HCT116 (cell line): ENCODE measurements at regions not wholly inside any gene's neighbourhood (a gene's known extent, or its start where the extent isn't known, plus 50 kb on each side); places are given as distances from the start of the nearest gene placed in this dataset.

Experiments
- ATAC-seq: fragments of 200-7000 bp; cut with Tn5 transposase; 2 replicates; pipeline ENCODE4 v1.9.1; 2020; ENCODE audit warnings: mild to moderate bottlenecking, moderate library complexity
- BruUV-seq: library from RNA; stranded (reverse); fragments of 400-500 nt; replicated peaks from 2 replicates; lab custom pipeline; 2021; lab: Mats Ljungman, UMichigan
- CTCF ChIA-PET: fragments of 300-600 bp; sonication (Branson Sonifier 250); formaldehyde crosslinking; loops from one replicate; lab custom pipeline; 2021; ENCODE audit warnings: antibody characterized with exemption; lab: Charles Lee
- POLR2A ChIA-PET: fragments of 300-600, 350-600 bp; sonication (Branson Sonifier 250); formaldehyde crosslinking; loops from one replicate; lab custom pipeline; 2021; ENCODE audit warnings: antibody characterized with exemption; lab: Charles Lee
- RAD21 ChIA-PET, 2 experiments: fragments of 300-600 bp; sonication (Branson Sonifier 250); formaldehyde crosslinking; loops; one replicate each; lab custom pipeline; 2023; ENCODE audit warnings: low total read pairs in 2 of 2; ENCODE audit not compliant: uncharacterized antibody in 2 of 2, unreplicated experiment in 2 of 2, low non-redundant PET in 1 of 2; lab: Charles Lee
- DNase-seq: peaks from one replicate; pipeline ENCODE4 v3.0.0-alpha.2; 2010; ENCODE audit warnings: low read depth, low spot score
- H2AFZ ChIP-seq: fragments of 200-600 bp; shearing (Covaris generic), sonication (generic); 2 replicates; pipeline ENCODE4 v1.6.1; 2017; ENCODE audit warnings: low read depth, mixed run types, mixed read lengths, antibody characterized with exemption, low read length; ENCODE audit not compliant: poor library complexity, severe bottlenecking
- H3K27ac ChIP-seq: 2 replicates; pipeline ENCODE4 v1.5.1; 2012; ENCODE audit warnings: low read depth, low read length
- H3K27me3 ChIP-seq: fragments of 200-600 bp; sonication (generic); 2 replicates; pipeline ENCODE4 v1.6.1; 2016; ENCODE audit warnings: mixed run types, low read length, mixed read lengths; ENCODE audit not compliant: insufficient read depth
- H3K36me3 ChIP-seq, 2 experiments: fragments of 200-500 bp in 1 of 2; fragments of 200-600 bp in 1 of 2; sonication (Bioruptor generic) in 1 of 2; sonication (generic) in 1 of 2; 2 replicates each; pipeline versions ENCODE4 v1.5.1 to v1.6.1; 2014 to 2016; ENCODE audit warnings: low read length in 2 of 2, inconsistent platforms in 1 of 2, mixed read lengths in 1 of 2, mixed run types in 1 of 2; ENCODE audit not compliant: insufficient read depth in 2 of 2, control insufficient read depth in 1 of 2
- H3K4me1 ChIP-seq, 2 experiments: fragments of 200-600 bp in 1 of 2; sonication (generic) in 1 of 2; 2 replicates each; pipeline versions ENCODE4 v1.5.1 to v1.6.1; 2012 to 2017; ENCODE audit warnings: low read length in 2 of 2, inconsistent platforms in 1 of 2, mild to moderate bottlenecking in 1 of 2, mixed read lengths in 1 of 2, mixed run types in 1 of 2, moderate library complexity in 1 of 2; ENCODE audit not compliant: insufficient read depth in 2 of 2, control insufficient read depth in 1 of 2
- H3K4me2 ChIP-seq: fragments of 200-600 bp; sonication (generic); 2 replicates; pipeline ENCODE4 v1.6.1; 2017; ENCODE audit warnings: mixed run types, low read length, mixed read lengths
- H3K4me3 ChIP-seq, 2 experiments: fragments of 200-600 bp in 1 of 2; sonication (generic) in 1 of 2; replicated peaks in 1 of 2; 2 replicates each; pipeline ENCODE4 v1.5.1; 2011 to 2016; ENCODE audit warnings: low read length in 2 of 2, control low read depth in 1 of 2, low read depth in 1 of 2, mild to moderate bottlenecking in 1 of 2, mixed read lengths in 1 of 2, mixed run types in 1 of 2
- H3K79me2 ChIP-seq: fragments of 200-600 bp; sonication (generic); 2 replicates; pipeline ENCODE4 v1.6.1; 2017; ENCODE audit warnings: mild to moderate bottlenecking, mixed run types, low read length, moderate library complexity, mixed read lengths; ENCODE audit not compliant: insufficient read depth
- H3K9ac ChIP-seq: fragments of 200-600 bp; sonication (generic); 2 replicates; pipeline ENCODE4 v1.6.1; 2016; ENCODE audit warnings: low read length, mixed read lengths
- H3K9me2 ChIP-seq: fragments of 200-600 bp; sonication (generic), shearing (Covaris generic); 2 replicates; pipeline ENCODE4 v1.6.1; 2017; ENCODE audit warnings: mixed run types, mild to moderate bottlenecking, moderate library complexity; ENCODE audit not compliant: insufficient read depth
- H3K9me3 ChIP-seq, 2 experiments: fragments of 200-500 bp in 1 of 2; fragments of 200-600 bp in 1 of 2; sonication (Bioruptor generic) in 1 of 2; sonication (generic) in 1 of 2; 2 replicates each; pipeline ENCODE4 v1.6.1; 2014 to 2017; ENCODE audit warnings: low read length in 2 of 2, mixed read lengths in 2 of 2, inconsistent platforms in 1 of 2, low read depth in 1 of 2, mild to moderate bottlenecking in 1 of 2, mixed run types in 1 of 2, moderate library complexity in 1 of 2; ENCODE audit not compliant: control insufficient read depth in 1 of 2, insufficient read depth in 1 of 2
- H4K20me1 ChIP-seq: fragments of 200-600 bp; sonication (generic), shearing (Covaris generic); 2 replicates; pipeline ENCODE4 v1.6.1; 2017; ENCODE audit warnings: mixed run types, mild to moderate bottlenecking, moderate library complexity; ENCODE audit not compliant: insufficient read depth
- CBX3 ChIP-seq: IDR thresholded peaks from 2 replicates; pipeline ENCODE4 v1.6.1; 2012; ENCODE audit warnings: low read depth
- CEBPB ChIP-seq: IDR thresholded peaks from 2 replicates; pipeline ENCODE4 v1.6.1; 2012; ENCODE audit warnings: low read depth
- EZH2 ChIP-seq: fragments of 200-600 bp; sonication (generic); IDR thresholded peaks from 2 replicates; pipeline ENCODE4 v1.6.1; 2017; ENCODE audit warnings: antibody characterized with exemption, mixed run types
- EZH2phosphoT487 ChIP-seq: fragments of 200-600 bp; IDR thresholded peaks from 2 replicates; pipeline ENCODE4 v1.6.1; 2018; ENCODE audit warnings: antibody characterized with exemption, borderline replicate concordance
- FOSL1 ChIP-seq: IDR thresholded peaks from 2 replicates; pipeline ENCODE4 v1.6.1; 2012; ENCODE audit warnings: low read depth
- MAX ChIP-seq: IDR thresholded peaks from 2 replicates; pipeline ENCODE4 v1.6.1; 2012
- POLR2AphosphoS5 ChIP-seq: IDR thresholded peaks from 2 replicates; pipeline ENCODE4 v1.6.1; 2011; ENCODE audit warnings: mild to moderate bottlenecking, low read depth, low read length, moderate library complexity
- RAD21 ChIP-seq: IDR thresholded peaks from 2 replicates; pipeline ENCODE4 v1.6.1; 2012; ENCODE audit warnings: low read depth, mild to moderate bottlenecking
- SP1 ChIP-seq: IDR thresholded peaks from 2 replicates; pipeline ENCODE4 v1.6.1; 2012; ENCODE audit warnings: low read depth
- SRF ChIP-seq: IDR thresholded peaks from 2 replicates; pipeline ENCODE4 v1.6.1; 2012; ENCODE audit warnings: low read depth
- TCF7L2 ChIP-seq: IDR thresholded peaks from 2 replicates; pipeline ENCODE4 v1.7.0; 2011; ENCODE audit warnings: borderline replicate concordance, inconsistent platforms; ENCODE audit not compliant: insufficient read depth, insufficient read length; ENCODE audit errors: extremely low read depth
- ZBTB33 ChIP-seq: IDR thresholded peaks from 2 replicates; pipeline ENCODE4 v1.6.1; 2011; ENCODE audit warnings: mild to moderate bottlenecking, low read length, moderate library complexity; ENCODE audit not compliant: insufficient replicate concordance; ENCODE audit errors: extremely low read depth
- ZFX ChIP-seq: fragments of 450-650 bp; IDR thresholded peaks from 2 replicates; pipeline ENCODE4 v1.6.1; 2017
- intact Hi-C: fragments of 100-400 bp; cut with micrococcal nuclease; formaldehyde crosslinking; loops from 2 replicates; pipeline ENCODE4 v1.10.0; 2022
- TF ChIP-seq, protein P1 (sequence below): IDR thresholded peaks from 2 replicates; pipeline ENCODE4 v1.6.1; 2012
- TF ChIP-seq, protein P2 (sequence below): IDR thresholded peaks from 2 replicates; pipeline ENCODE4 v1.6.1; 2012; ENCODE audit warnings: low read depth
- TF ChIP-seq, protein P3 (sequence below), 3 experiments: fragments of 200-600 bp in 1 of 3; sonication (generic) in 1 of 3; IDR thresholded peaks in 2 of 3; conservative IDR thresholded peaks in 1 of 3; 2 replicates each; pipeline ENCODE4 v1.5.1; 2012 to 2017; ENCODE audit warnings: low read depth in 2 of 3, low read length in 2 of 3, antibody characterized with exemption in 1 of 3, borderline replicate concordance in 1 of 3, control low read depth in 1 of 3, mild to moderate bottlenecking in 1 of 3, mixed read lengths in 1 of 3, mixed run types in 1 of 3, moderate library complexity in 1 of 3; ENCODE audit not compliant: insufficient read depth in 1 of 3

DNA sequence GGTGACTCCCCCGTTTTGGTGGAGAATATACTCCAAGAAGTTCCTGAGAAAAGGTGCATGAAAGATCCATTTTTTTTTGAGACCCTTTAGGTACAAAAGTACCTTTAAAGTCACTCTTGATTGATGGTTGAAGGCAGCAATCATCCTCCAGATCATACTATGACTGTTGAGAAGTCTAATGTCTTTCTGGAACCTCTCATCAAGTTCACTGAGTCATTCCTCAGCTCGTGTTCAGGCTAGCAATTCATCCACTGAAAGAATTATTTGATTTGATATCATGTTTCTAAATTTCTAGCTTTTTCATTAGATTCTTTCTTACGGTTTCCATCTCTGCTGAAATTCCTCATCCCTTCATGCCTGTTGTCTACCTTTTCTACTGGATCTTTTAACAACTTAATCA, 65.1 kb upstream of the GJB6 start:
- CTCF ChIA-PET: no interaction called here
- no TSS peak for BruUV-seq
- H3K36me3 ChIP-seq: no peaks in the 10 kb centered on the region
- H3K4me1 ChIP-seq: no peaks in the 10 kb centered on the region
- H3K9me3 ChIP-seq: no peaks in the 10 kb centered on the region
- H3K9me2 ChIP-seq: no peaks in the 10 kb centered on the region
- H2AFZ ChIP-seq: no peak overlapping the region
- ATAC-seq: no peak
- no peaks in the 10 kb centered on the region for H3K27me3 ChIP-seq
- TF ChIP-seq SP1 (no peak), TCF7L2 (no peak), ZFX (no peak), ZBTB33 (no peak), POLR2AphosphoS5 (no peak), FOSL1 (no peak), EZH2 (no peak), CBX3 (no peak), EZH2phosphoT487 (no peak), MAX (no peak), RAD21 (no peak), SRF (no peak), CEBPB (no peak)
- TF ChIP-seq, protein P1, sequence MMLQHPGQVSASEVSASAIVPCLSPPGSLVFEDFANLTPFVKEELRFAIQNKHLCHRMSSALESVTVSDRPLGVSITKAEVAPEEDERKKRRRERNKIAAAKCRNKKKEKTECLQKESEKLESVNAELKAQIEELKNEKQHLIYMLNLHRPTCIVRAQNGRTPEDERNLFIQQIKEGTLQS: no peak
- TF ChIP-seq, protein P2, sequence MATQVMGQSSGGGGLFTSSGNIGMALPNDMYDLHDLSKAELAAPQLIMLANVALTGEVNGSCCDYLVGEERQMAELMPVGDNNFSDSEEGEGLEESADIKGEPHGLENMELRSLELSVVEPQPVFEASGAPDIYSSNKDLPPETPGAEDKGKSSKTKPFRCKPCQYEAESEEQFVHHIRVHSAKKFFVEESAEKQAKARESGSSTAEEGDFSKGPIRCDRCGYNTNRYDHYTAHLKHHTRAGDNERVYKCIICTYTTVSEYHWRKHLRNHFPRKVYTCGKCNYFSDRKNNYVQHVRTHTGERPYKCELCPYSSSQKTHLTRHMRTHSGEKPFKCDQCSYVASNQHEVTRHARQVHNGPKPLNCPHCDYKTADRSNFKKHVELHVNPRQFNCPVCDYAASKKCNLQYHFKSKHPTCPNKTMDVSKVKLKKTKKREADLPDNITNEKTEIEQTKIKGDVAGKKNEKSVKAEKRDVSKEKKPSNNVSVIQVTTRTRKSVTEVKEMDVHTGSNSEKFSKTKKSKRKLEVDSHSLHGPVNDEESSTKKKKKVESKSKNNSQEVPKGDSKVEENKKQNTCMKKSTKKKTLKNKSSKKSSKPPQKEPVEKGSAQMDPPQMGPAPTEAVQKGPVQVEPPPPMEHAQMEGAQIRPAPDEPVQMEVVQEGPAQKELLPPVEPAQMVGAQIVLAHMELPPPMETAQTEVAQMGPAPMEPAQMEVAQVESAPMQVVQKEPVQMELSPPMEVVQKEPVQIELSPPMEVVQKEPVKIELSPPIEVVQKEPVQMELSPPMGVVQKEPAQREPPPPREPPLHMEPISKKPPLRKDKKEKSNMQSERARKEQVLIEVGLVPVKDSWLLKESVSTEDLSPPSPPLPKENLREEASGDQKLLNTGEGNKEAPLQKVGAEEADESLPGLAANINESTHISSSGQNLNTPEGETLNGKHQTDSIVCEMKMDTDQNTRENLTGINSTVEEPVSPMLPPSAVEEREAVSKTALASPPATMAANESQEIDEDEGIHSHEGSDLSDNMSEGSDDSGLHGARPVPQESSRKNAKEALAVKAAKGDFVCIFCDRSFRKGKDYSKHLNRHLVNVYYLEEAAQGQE: no peak
- TF ChIP-seq, protein P3, sequence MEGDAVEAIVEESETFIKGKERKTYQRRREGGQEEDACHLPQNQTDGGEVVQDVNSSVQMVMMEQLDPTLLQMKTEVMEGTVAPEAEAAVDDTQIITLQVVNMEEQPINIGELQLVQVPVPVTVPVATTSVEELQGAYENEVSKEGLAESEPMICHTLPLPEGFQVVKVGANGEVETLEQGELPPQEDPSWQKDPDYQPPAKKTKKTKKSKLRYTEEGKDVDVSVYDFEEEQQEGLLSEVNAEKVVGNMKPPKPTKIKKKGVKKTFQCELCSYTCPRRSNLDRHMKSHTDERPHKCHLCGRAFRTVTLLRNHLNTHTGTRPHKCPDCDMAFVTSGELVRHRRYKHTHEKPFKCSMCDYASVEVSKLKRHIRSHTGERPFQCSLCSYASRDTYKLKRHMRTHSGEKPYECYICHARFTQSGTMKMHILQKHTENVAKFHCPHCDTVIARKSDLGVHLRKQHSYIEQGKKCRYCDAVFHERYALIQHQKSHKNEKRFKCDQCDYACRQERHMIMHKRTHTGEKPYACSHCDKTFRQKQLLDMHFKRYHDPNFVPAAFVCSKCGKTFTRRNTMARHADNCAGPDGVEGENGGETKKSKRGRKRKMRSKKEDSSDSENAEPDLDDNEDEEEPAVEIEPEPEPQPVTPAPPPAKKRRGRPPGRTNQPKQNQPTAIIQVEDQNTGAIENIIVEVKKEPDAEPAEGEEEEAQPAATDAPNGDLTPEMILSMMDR (IDR thresholded peaks at IDR 0.05 in 2 of 3, conservative IDR thresholded peaks at IDR 0.05 in 1 of 3; ENCODE audit: borderline replicate concordance in 1 of 3, insufficient read depth in 1 of 3, low read depth in 2 of 3, low read length in 2 of 3): no peak
- TF ChIP-seq, all 23 proteins: peak for 0
- intact Hi-C loops: no loop called here
- Histone ChIP-seq H3K79me2 (no peaks in the 10 kb centered on the region), H3K9ac (no peak overlapping the region), H4K20me1 (no peaks in the 10 kb centered on the region), H3K4me3 (no peak overlapping the region), H3K4me2 (no peak overlapping the region), H3K27ac (no peak overlapping the region)
- RAD21 ChIA-PET: no interaction called here
- POLR2A ChIA-PET: no interaction called here
- DNase-seq: no peak
